ENCODE measurements at regions not wholly inside any gene's neighbourhood (a gene's known extent, or its start where the extent isn't known, plus 50 kb on each side); places are given as distances from the start of the nearest gene placed in this dataset.

DNA sequence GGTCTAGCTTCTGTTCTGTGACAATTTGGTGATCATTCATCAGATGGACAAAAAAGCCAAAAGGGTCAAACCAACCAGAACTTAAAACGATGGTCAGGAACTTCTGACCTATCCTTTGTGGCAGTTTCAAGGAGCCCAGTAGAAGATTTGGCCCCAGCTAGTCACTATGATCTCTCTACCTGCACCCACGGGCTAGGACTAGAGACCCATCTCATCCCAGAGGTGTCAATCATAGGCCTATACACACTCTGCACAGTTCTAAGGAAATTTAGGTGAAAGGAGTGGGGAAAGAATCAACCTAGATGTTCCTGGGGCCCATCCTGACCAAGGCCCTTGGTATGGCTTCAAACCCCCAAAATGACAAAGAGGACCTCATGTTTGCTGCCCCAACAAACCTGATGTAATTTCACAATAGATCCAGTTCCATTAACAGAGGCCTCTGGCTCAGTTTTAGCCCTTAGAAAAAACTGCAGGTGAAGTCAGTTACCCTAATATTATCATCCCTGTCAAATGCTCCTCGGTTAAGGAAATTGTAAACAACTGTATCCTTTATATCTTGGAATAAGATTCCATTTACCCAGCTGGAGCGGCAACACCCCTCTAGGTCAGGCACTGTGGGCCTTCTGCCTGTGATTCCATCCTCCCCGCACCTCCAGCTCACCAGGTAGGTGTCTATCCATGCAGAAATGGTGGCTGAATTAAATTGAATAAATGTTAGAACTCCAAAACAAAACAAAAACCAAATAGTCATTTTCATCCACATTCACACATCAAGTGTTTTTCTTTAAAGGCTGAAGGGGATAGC is 138.7 kb downstream of the ENC1 start:
- TF ChIP-seq, protein P1, sequence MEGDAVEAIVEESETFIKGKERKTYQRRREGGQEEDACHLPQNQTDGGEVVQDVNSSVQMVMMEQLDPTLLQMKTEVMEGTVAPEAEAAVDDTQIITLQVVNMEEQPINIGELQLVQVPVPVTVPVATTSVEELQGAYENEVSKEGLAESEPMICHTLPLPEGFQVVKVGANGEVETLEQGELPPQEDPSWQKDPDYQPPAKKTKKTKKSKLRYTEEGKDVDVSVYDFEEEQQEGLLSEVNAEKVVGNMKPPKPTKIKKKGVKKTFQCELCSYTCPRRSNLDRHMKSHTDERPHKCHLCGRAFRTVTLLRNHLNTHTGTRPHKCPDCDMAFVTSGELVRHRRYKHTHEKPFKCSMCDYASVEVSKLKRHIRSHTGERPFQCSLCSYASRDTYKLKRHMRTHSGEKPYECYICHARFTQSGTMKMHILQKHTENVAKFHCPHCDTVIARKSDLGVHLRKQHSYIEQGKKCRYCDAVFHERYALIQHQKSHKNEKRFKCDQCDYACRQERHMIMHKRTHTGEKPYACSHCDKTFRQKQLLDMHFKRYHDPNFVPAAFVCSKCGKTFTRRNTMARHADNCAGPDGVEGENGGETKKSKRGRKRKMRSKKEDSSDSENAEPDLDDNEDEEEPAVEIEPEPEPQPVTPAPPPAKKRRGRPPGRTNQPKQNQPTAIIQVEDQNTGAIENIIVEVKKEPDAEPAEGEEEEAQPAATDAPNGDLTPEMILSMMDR (IDR thresholded peaks at IDR 0.05; ENCODE audit: low read depth, low read length), result no peak
- no peak overlapping the region for H3K4me3 ChIP-seq (replicated peaks in 1 of 2; ENCODE audit: low read depth in 2 of 2, low read length in 2 of 2)
- no peak for DNase-seq (ENCODE audit: low read depth in 2 of 2)

DNA sequence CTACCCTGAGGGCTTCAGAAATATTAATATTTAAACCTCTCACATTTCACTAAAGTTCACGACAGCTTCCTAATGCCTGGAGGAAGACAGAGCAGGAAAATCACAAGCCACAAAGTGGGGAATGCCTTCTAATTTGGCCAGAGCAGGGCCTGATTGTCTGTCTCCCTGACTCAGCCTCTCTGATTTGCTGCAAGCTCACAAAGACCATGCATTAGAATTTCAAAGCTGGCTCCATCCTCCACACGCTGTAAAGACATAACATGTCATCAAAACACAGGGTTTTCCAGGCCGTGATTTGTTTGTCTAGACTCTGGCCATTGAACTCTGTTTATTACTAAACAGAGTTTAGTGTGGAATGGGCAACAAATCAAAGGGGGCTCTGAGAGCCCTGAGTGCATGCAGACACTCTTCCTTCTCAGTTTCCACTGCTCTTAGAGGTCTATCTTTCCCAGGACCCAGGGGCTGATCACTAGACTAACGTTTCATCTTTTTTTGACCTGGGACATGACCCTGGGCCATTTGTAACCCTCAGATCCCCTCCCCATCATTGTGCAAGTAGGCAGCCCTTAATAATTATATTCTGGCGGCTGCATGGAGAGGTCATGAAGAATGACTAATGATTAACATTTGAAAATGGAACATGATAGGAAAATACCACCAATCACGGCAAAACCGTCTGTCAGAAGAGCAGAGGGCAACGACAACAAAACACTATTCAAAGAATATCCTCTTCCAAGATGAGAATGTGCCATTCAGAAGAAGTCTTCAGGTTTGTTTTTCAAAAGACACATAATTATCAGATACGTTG is 140.2 kb downstream of the ENC1 start:
- no peak for DNase-seq (ENCODE audit: low read depth in 2 of 2)
- TF ChIP-seq, protein P1 (IDR thresholded peaks at IDR 0.05; ENCODE audit: low read depth, low read length), result no peak

DNA sequence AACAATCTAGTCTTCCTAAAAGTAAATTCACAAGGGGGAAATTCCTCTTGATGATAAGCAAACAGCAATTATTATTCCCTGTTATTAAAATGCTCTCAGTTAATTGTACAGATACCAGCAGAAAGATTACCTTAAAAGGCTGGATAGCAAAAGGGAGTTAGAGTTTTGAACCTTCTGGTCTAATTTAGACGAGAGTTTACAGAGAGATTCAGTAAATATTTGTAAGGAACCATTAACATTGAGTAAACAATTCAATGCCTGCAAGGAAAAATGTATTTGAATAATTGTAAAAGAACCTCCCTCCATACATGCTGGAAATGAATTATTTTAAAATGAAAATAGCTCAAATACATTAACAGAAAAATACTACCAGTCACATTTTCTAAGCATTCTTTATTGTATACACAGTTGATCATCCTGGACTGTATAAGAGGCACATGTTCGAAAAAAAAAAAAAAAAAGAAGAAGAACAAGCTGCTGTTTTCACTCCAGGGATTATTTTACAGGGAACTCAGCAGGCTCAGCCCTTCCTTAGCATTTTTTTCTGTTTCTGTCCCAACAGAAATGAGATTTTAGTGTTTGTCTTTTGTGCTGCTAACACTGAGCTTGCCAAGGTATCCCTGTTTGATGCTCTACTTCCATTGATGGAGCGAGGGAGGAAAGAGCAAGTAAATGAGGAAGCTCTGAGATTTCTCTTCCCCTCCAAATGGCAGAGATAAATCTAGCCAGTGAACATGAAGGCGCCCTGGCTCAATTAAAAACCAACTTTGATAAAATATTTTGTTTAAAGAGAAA is 141.1 kb downstream of the ENC1 start:
- H3K4me3 ChIP-seq (replicated peaks in 1 of 2; ENCODE audit: low read depth in 2 of 2, low read length in 2 of 2), result no peak overlapping the region
- no peak for DNase-seq (ENCODE audit: low read depth in 2 of 2)
- TF ChIP-seq, protein P1 (IDR thresholded peaks at IDR 0.05; ENCODE audit: low read depth, low read length), result no peak

More for the DNA sequence above, 140.2 kb downstream of the ENC1 start:
- H3K4me3 ChIP-seq (replicated peaks in 1 of 2; ENCODE audit: low read depth in 2 of 2, low read length in 2 of 2), result no peak overlapping the region

DNA sequence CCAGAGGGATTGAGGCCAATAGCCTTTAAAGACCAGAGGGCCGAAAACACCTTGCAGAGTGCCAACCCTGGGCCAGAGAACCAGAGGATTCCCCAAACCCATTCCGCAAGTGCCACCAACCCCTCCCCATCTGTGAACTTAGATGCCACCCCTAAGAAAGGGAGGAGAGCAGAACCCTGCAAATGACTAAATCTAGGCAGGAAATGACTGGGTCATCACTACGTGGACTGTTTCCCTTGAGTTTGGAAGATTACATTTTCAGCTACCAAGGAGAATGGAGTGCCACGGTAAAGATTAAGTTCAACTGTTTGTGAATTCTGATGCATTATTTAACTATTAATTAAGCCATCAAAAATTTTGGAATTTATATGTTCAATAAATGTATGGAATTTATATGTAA is 142.8 kb downstream of the ENC1 start:
- DNase-seq (ENCODE audit: low read depth in 2 of 2), result peak in 1 of 2 donors; percentile 59
- no peak overlapping the region for H3K4me3 ChIP-seq (replicated peaks in 1 of 2; ENCODE audit: low read depth in 2 of 2, low read length in 2 of 2)
- TF ChIP-seq, protein P1 (IDR thresholded peaks at IDR 0.05; ENCODE audit: low read depth, low read length), result no peak

DNA sequence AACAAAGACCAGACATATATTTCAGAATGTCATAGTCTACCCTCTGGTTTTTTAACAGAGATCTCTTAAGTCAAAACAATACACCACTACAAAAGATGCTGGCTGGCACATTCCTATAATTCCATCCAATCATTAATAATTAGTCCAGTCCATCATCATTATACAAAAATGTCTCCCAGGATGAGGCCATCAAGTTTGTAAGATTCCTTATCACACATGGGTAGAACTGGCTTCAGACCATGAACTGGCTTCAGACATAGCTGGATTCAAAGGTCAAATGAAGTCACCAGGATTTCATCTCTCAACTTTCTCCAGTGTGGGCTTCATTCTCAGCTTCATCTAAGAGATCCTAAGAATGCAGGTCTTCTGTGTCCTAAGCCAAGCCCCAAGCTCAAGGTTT is 147.1 kb downstream of the ENC1 start:
- H3K4me3 ChIP-seq (replicated peaks in 1 of 2; ENCODE audit: low read depth in 2 of 2, low read length in 2 of 2), result no peak overlapping the region
- peak in 1 of 2 donors; percentile 4 for DNase-seq (ENCODE audit: low read depth in 2 of 2)
- TF ChIP-seq, protein P1 (IDR thresholded peaks at IDR 0.05; ENCODE audit: low read depth, low read length), result no peak

DNA sequence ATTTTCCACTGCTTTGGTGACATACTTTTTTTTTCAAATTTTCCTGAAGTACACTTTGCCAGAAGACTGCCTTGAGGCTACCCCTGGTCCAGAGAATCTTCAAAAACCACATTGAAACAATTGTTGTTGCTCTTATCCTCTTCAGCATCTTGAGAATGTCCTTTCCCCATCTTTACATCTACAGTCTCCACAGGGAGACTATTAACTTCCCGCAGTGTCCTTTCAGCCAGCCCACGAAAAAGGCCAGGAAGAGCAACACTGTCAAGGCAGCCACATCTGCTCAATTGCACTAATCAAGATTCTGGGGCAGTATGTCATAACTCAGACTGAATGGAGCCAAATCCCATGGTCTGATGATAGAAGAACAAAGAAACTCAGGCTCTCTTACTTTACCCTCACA is 148.3 kb downstream of the ENC1 start:
- DNase-seq (ENCODE audit: low read depth in 2 of 2), result peak in 1 of 2 donors; percentile 16
- H3K4me3 ChIP-seq (replicated peaks in 1 of 2; ENCODE audit: low read depth in 2 of 2, low read length in 2 of 2), result no peak overlapping the region
- TF ChIP-seq, protein P1 (IDR thresholded peaks at IDR 0.05; ENCODE audit: low read depth, low read length), result no peak

Data from cardiac fibroblast (primary cell).